GM21825 (cell line): ENCODE measurements at regions not wholly inside any gene's neighbourhood (a gene's known extent, or its start where the extent isn't known, plus 50 kb on each side); places are given as distances from the start of the nearest gene placed in this dataset.
"Not testable (repeated sequence)": the region's sequence is repeated elsewhere in the genome, so short reads cannot be mapped to it uniquely, and the experiment has no call there.

Experiments
- ATAC-seq: cut with Tn5 transposase; IDR thresholded peaks from one replicate; pipeline ENCODE4 v1.9.1; 2021; ENCODE audit warnings: mild to moderate bottlenecking, moderate library complexity; ENCODE audit not compliant: unreplicated experiment

- no peak for ATAC-seq
Measured at GRCh38 chr2:181789827-181790448, 101.6 kb upstream of the ITPRID2 start.

GRCh38 chr2:181790716-181791649 lies 100.5 kb upstream of the ITPRID2 start:
- ATAC-seq = peak; percentile 97

DNA sequence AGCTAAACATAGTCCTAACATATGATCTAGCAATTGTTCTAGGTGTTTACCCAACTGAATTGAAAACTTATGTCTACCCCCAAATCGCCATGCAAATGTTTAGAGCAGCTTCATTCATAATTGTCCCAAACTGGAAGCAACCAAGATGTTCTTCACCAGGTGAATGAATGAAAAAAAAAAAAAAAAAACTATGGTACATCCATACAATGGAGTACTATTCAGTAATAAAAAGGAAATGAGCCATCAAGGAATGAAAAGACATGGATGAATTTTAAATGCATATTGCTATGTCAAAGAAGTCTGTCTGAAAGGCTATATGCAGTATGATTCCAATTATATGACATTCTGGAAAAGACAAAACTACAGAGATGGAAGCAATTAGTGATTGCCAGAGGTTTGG lies 98.6 kb upstream of the ITPRID2 start:
- ATAC-seq = no peak

GRCh38 chr2:181798022-181798421 lies 93.5 kb upstream of the ITPRID2 start:
- no peak for ATAC-seq

GRCh38 chr2:181802300-181802699 lies 89.2 kb upstream of the ITPRID2 start:
- not testable (repeated sequence) for ATAC-seq

GRCh38 chr2:181803903-181804799 lies 87.4 kb upstream of the ITPRID2 start:
- not testable (repeated sequence) for ATAC-seq

DNA sequence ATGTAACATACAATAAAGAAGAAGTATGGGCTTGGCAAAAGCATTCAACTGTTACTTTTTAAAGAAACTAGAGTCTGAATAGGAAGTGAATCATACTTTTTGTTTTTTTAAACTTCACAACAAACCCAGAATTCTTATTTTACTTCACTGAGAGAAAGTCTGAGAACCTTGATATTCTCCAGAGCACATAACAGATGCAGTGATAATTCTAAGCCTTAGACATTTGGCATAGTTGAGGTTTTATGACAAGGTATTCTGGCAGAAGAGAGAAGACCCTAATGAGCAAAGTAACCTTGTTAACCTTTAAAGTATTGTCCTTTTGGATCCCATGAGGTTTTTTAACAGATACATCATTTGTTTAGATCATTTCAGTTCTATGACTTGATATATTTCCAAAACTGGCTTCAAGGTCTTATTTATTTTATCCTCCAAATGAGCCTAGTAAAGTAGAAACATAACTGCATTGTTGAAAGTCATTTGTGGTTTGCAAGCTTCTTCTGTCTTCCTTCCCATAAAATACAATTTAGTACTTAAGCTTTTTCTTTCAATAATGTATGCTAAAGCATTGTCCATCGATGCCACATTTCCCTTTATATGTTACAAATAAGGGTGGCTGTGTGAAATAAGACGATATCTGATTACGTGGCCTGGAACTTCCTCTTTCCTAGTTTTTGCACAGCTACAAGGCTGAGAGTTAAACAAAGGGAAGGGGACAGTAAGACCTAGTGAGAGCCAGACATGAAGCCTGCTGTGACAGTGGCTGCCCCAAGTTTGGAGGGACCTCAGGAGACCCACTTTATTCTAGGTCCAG lies 86.1 kb upstream of the ITPRID2 start:
- peak; percentile 54 for ATAC-seq

- no peak for ATAC-seq
Measured at GRCh38 chr2:181806039-181806392, 85.5 kb upstream of the ITPRID2 start.

GRCh38 chr2:181807526-181807925 lies 84.0 kb upstream of the ITPRID2 start:
- ATAC-seq = no peak

- no peak for ATAC-seq
Measured at GRCh38 chr2:181810823-181811695, 80.5 kb upstream of the ITPRID2 start.

GRCh38 chr2:181812106-181812743 lies 79.3 kb upstream of the ITPRID2 start:
- ATAC-seq = no peak

GRCh38 chr2:181814057-181814491 lies 77.5 kb upstream of the ITPRID2 start:
- ATAC-seq = no peak

DNA sequence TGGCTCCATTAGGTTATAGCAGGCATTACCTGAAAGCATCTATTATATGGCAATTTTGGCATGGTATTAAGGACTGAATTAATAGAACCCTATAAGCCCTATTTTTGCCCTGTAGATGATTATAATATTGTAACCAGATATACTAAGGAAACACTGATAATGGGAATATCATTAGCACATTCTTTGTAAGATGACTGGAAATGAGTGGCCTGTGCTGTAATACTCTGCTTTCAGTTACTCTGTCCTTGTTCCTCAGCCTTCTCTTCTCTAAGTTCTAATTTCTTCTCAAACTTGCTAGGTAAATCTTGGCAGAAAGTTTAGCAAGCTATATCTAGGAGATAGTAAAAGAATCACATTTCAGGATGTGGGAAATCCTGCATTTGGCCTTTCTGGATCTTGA lies 74.0 kb upstream of the ITPRID2 start:
- no peak for ATAC-seq

DNA sequence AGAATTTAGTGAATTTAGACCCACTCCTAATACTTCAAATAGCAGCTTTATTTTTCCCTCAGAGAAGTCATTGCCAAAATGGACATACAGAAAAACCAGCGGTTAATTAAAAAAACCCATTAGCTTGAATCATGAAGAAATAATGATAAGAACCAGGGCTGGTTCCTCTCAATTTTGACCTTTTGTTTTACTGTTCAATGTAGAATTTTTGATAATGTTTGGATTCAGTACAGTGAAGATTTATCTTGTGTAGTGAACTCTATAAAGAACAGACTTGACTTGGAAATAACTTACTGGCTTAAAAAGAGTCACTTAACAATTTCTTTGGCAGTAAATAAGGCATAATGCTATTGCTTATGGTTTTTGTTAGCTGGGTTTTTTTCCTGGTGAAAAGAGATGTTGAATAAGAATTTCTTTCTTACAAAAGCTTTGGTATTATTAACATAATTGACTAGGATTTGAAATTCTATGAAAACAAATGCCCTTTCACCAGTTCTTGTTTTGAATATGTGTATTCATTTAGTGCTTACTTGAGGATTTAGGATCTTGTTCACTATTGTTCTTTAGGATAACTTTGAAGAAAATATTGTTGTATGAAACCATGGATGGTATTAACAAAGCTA lies 73.4 kb upstream of the ITPRID2 start:
- no peak for ATAC-seq

GRCh38 chr2:181818840-181819239 lies 72.7 kb upstream of the ITPRID2 start:
- no peak for ATAC-seq

DNA sequence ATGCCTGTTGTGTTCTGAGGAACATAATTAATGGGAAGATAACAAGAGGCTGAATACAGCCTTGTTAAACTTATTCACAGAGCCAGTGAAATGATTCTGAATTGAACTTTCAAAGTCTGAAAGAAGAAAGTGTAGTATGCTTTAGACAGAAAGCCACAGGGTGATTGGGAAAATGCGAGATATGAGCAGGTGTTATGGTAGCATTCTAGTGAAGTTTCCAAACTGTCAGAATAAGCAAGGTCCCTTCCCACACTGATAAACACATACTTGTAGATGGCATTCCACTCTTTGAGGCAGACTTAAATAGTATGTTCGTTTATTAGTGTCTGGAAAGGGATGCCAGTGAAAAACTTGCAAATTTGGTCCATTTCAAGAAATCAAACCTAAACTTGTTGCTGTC lies 70.5 kb upstream of the ITPRID2 start:
- ATAC-seq = no peak

GRCh38 chr2:181822097-181822496 lies 69.4 kb upstream of the ITPRID2 start:
- ATAC-seq = no peak

- ATAC-seq = no peak
Measured at GRCh38 chr2:181823405-181823804, 68.1 kb upstream of the ITPRID2 start.
